ENCODE measurements at regions not wholly inside any gene's neighbourhood (a gene's known extent, or its start where the extent isn't known, plus 50 kb on each side); places are given as distances from the start of the nearest gene placed in this dataset.
A peak's percentile ranks its signal among the peaks of the same experiment; 100 is the strongest.

GRCh38 chr5:117456866-117457470, 882.3 kb upstream of the SEMA6A start:
- H3K4me3 Mint-ChIP-seq, result no peak overlapping the region
- H3K4me1 Mint-ChIP-seq (ENCODE audit: low read depth), result no peaks in the 10 kb centered on the region
- DNase-seq (no peak), ATAC-seq (no peak)
- TF ChIP-seq CTCF (IDR thresholded peaks at IDR 0.05), result no peak
- no peaks in the 10 kb centered on the region for H3K27me3 Mint-ChIP-seq
- ChIA-PET POLR2A (no interaction called here), CTCF (no interaction called here)
- no peaks in the 10 kb centered on the region for H3K9me3 Mint-ChIP-seq
- H3K36me3 Mint-ChIP-seq (ENCODE audit: low read depth), result no peaks in the 10 kb centered on the region
- intact Hi-C loops (cut with micrococcal nuclease), result loop anchor here (10.0 kb wide), 1 partner anchor 1338 kb away; no protein-coding TSS in a partner anchor
- H3K27ac Mint-ChIP-seq, result no peak overlapping the region

- H3K4me3 Mint-ChIP-seq, result peak overlapping the region; percentile 55
- no peak for TF ChIP-seq CTCF (IDR thresholded peaks at IDR 0.05)
- CTCF ChIA-PET, result interaction anchor here (0.6 to 2.2 kb wide), 24 partner anchors 9 to 1336 kb away, joined by 3 to 18 read pairs (median 4); no protein-coding TSS in a partner anchor
- DNase-seq (peak; percentile 2), ATAC-seq (no peak)
- no peak overlapping the region for H3K27ac Mint-ChIP-seq
- no peaks in the 10 kb centered on the region for H3K36me3 Mint-ChIP-seq (ENCODE audit: low read depth)
- intact Hi-C loops (cut with micrococcal nuclease), result loop anchor here (10.0 kb wide), 1 partner anchor 1339 kb away; no protein-coding TSS in a partner anchor
- no peaks in the 10 kb centered on the region for H3K9me3 Mint-ChIP-seq
- no peaks in the 10 kb centered on the region for H3K27me3 Mint-ChIP-seq
- POLR2A ChIA-PET, result no interaction called here
- no peaks in the 10 kb centered on the region for H3K4me1 Mint-ChIP-seq (ENCODE audit: low read depth)
Observed at GRCh38 chr5:117455236-117456233, 880.9 kb upstream of the SEMA6A start.

- TF ChIP-seq CTCF (IDR thresholded peaks at IDR 0.05), result peak; percentile 85
- H3K4me1 Mint-ChIP-seq (ENCODE audit: low read depth), result no peaks in the 10 kb centered on the region
- peak; percentile 85 for ATAC-seq
- no peaks in the 10 kb centered on the region for H3K27me3 Mint-ChIP-seq
- peak; percentile 60 for DNase-seq
- intact Hi-C loops (cut with micrococcal nuclease), result loop anchor here (10.0 kb wide), 1 partner anchor 1340 kb away; no protein-coding TSS in a partner anchor
- H3K36me3 Mint-ChIP-seq (ENCODE audit: low read depth), result no peaks in the 10 kb centered on the region
- POLR2A ChIA-PET, result no interaction called here
- no peaks in the 10 kb centered on the region for H3K9me3 Mint-ChIP-seq
- peak overlapping the region; percentile 55 for H3K4me3 Mint-ChIP-seq
- no peak overlapping the region for H3K27ac Mint-ChIP-seq
- CTCF ChIA-PET, result interaction anchor here (0.6 to 2.2 kb wide), 24 partner anchors 9 to 1337 kb away, joined by 3 to 18 read pairs (median 4); no protein-coding TSS in a partner anchor
Observed at GRCh38 chr5:117454716-117455212, 880.1 kb upstream of the SEMA6A start.

- CTCF ChIA-PET, result no interaction called here
- TF ChIP-seq CTCF (IDR thresholded peaks at IDR 0.05), result no peak
- DNase-seq, result no peak
- intact Hi-C loops (cut with micrococcal nuclease), result no loop called here
- no peak overlapping the region for H3K4me3 Mint-ChIP-seq
- H3K27ac Mint-ChIP-seq, result no peak overlapping the region
- no peaks in the 10 kb centered on the region for H3K36me3 Mint-ChIP-seq (ENCODE audit: low read depth)
- POLR2A ChIA-PET, result no interaction called here
- H3K4me1 Mint-ChIP-seq (ENCODE audit: low read depth), result no peaks in the 10 kb centered on the region
- no peak for ATAC-seq
- no peaks in the 10 kb centered on the region for H3K9me3 Mint-ChIP-seq
- H3K27me3 Mint-ChIP-seq, result no peaks in the 10 kb centered on the region
Observed at GRCh38 chr5:117436846-117437245, 862.2 kb upstream of the SEMA6A start.
